ENCODE measurements at regions not wholly inside any gene's neighbourhood (a gene's known extent, or its start where the extent isn't known, plus 50 kb on each side); places are given as distances from the start of the nearest gene placed in this dataset.

DNA sequence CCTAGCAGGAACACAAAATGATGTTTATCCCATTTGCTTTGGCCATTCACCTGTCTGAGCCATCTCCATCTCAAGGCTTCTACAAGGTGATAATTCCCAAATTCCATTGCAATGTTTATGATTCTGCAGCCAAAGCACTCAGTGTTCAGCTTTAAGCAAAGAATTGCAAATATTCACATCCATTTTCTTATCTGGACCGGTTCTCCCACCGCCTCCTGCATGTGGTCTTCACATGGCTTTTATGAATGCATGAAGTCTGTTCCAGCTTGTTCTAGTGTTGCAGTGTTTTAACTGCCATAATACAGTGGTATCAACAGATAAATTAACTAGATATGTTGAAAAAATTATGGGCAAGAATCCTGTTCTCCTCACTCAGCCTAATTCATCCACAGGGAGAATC is 443.0 kb upstream of the KLF4 start:
- TF ChIP-seq POLR2A (IDR thresholded peaks at IDR 0.05; ENCODE audit: low read length), result no peak
- TF ChIP-seq GATA1 (IDR thresholded peaks at IDR 0.05; ENCODE audit: low read depth, low read length), result no peak

Data from erythroblast (primary cell).